Activated naive CD4-positive, alpha-beta T cell treated with Interleukin-2 at 50 U/mL for 16 hours (primary cell): ENCODE measurements at regions not wholly inside any gene's neighbourhood (a gene's known extent, or its start where the extent isn't known, plus 50 kb on each side); places are given as distances from the start of the nearest gene placed in this dataset.
"Not testable (repeated sequence)": the region's sequence is repeated elsewhere in the genome, so short reads cannot be mapped to it uniquely, and the experiment has no call there.

Source experiments
- DNase-seq: peaks from one replicate; pipeline ENCODE4 v3.0.0-alpha.2; 2020

GRCh38 chr20:30297878-30298595 lies 959.4 kb upstream of the DEFB115 start:
- DNase-seq = not testable (repeated sequence)

- not testable (repeated sequence) for DNase-seq
Observed at GRCh38 chr20:30300220-30300642, 957.2 kb upstream of the DEFB115 start.

GRCh38 chr20:30302786-30303185 lies 954.7 kb upstream of the DEFB115 start:
- DNase-seq = not testable (repeated sequence)

- DNase-seq = not testable (repeated sequence)
Observed at GRCh38 chr20:30309938-30310337, 947.5 kb upstream of the DEFB115 start.

GRCh38 chr20:30310385-30310784 lies 947.1 kb upstream of the DEFB115 start:
- DNase-seq = not testable (repeated sequence)

GRCh38 chr20:30312220-30312619 lies 945.2 kb upstream of the DEFB115 start:
- not testable (repeated sequence) for DNase-seq

GRCh38 chr20:30313660-30314059 lies 943.8 kb upstream of the DEFB115 start:
- DNase-seq = not testable (repeated sequence)

GRCh38 chr20:30316063-30316462 lies 941.4 kb upstream of the DEFB115 start:
- DNase-seq = not testable (repeated sequence)

- not testable (repeated sequence) for DNase-seq
Observed at GRCh38 chr20:30316532-30317299, 940.7 kb upstream of the DEFB115 start.

GRCh38 chr20:30333744-30334143 lies 923.7 kb upstream of the DEFB115 start:
- DNase-seq = not testable (repeated sequence)

- DNase-seq = not testable (repeated sequence)
Observed at GRCh38 chr20:30337556-30337955, 919.9 kb upstream of the DEFB115 start.

- not testable (repeated sequence) for DNase-seq
Observed at GRCh38 chr20:30348932-30349331, 908.5 kb upstream of the DEFB115 start.

GRCh38 chr20:30356854-30357467 lies 900.5 kb upstream of the DEFB115 start:
- not testable (repeated sequence) for DNase-seq

- not testable (repeated sequence) for DNase-seq
Observed at GRCh38 chr20:30361756-30362155, 895.7 kb upstream of the DEFB115 start.

GRCh38 chr20:30376430-30376766 lies 881.1 kb upstream of the DEFB115 start:
- not testable (repeated sequence) for DNase-seq

- DNase-seq = peak; percentile 93
Observed at GRCh38 chr20:30376767-30377658, 880.5 kb upstream of the DEFB115 start.

- not testable (repeated sequence) for DNase-seq
Observed at GRCh38 chr20:30378317-30378716, 879.1 kb upstream of the DEFB115 start.

GRCh38 chr20:30378721-30379120 lies 878.7 kb upstream of the DEFB115 start:
- DNase-seq = not testable (repeated sequence)

- not testable (repeated sequence) for DNase-seq
Observed at GRCh38 chr20:30384841-30385240, 872.6 kb upstream of the DEFB115 start.

GRCh38 chr20:30386099-30386498 lies 871.4 kb upstream of the DEFB115 start:
- not testable (repeated sequence) for DNase-seq

- not testable (repeated sequence) for DNase-seq
Observed at GRCh38 chr20:30387823-30388222, 869.6 kb upstream of the DEFB115 start.

GRCh38 chr20:30393523-30393922 lies 863.9 kb upstream of the DEFB115 start:
- DNase-seq = not testable (repeated sequence)
